Fibroblast of lung (primary cell): ENCODE measurements at regions not wholly inside any gene's neighbourhood (a gene's known extent, or its start where the extent isn't known, plus 50 kb on each side); places are given as distances from the start of the nearest gene placed in this dataset.
"Not testable (repeated sequence)": the region's sequence is repeated elsewhere in the genome, so short reads cannot be mapped to it uniquely, and the experiment has no call there.

Experiments
- DNase-seq, 2 donors: peaks; one replicate each; pipeline versions ENCODE4 v3.0.0 to v3.0.0-alpha.2; 2010; ENCODE audit warnings: low read depth in 2 of 2
- H2AFZ ChIP-seq: 2 replicates; pipeline ENCODE4 v1.5.1; 2012; ENCODE audit warnings: low read length, control low read depth, inconsistent platforms
- H3K27ac ChIP-seq: 2 replicates; pipeline ENCODE4 v1.5.1; 2011; ENCODE audit warnings: low read length, control low read depth; ENCODE audit not compliant: insufficient read depth
- H3K27me3 ChIP-seq: 2 replicates; pipeline ENCODE4 v1.5.1; 2011; ENCODE audit warnings: mild to moderate bottlenecking, low read length; ENCODE audit not compliant: control insufficient read depth, insufficient read depth
- H3K36me3 ChIP-seq: 2 replicates; pipeline ENCODE4 v1.5.1; 2011; ENCODE audit warnings: low read length; ENCODE audit not compliant: control insufficient read depth, insufficient read depth
- H3K4me1 ChIP-seq: 2 replicates; pipeline ENCODE4 v1.5.1; 2011; ENCODE audit warnings: low read length; ENCODE audit not compliant: control insufficient read depth, insufficient read depth; ENCODE audit errors: extremely low read depth
- H3K4me2 ChIP-seq: 2 replicates; pipeline ENCODE4 v1.5.1; 2011; ENCODE audit warnings: low read length, control low read depth; ENCODE audit not compliant: insufficient read depth; ENCODE audit errors: extremely low read depth
- H3K4me3 ChIP-seq, 4 experiments: fragments of 200-600 bp in 1 of 4; sonication (generic) in 1 of 4; replicated peaks in 1 of 4; 2 replicates each; pipeline ENCODE4 v1.5.1; 2011 to 2016; ENCODE audit warnings: low read length in 4 of 4, low read depth in 3 of 4, mild to moderate bottlenecking in 3 of 4, control low read depth in 2 of 4, inconsistent platforms in 1 of 4, mixed read lengths in 1 of 4; ENCODE audit not compliant: insufficient read depth in 1 of 4; ENCODE audit errors: control extremely low read depth in 1 of 4
- H3K79me2 ChIP-seq: 2 replicates; pipeline ENCODE4 v1.5.1; 2012; ENCODE audit warnings: mild to moderate bottlenecking, low read length, inconsistent platforms; ENCODE audit not compliant: control insufficient read depth, insufficient read depth
- H3K9ac ChIP-seq: 2 replicates; pipeline ENCODE4 v1.5.1; 2011; ENCODE audit warnings: mild to moderate bottlenecking, low read length, control low read depth; ENCODE audit not compliant: insufficient read depth
- H3K9me3 ChIP-seq: 2 replicates; pipeline ENCODE4 v1.5.1; 2012; ENCODE audit warnings: low read depth, low read length; ENCODE audit not compliant: control insufficient read depth, insufficient read depth
- H4K20me1 ChIP-seq: 2 replicates; pipeline ENCODE4 v1.5.1; 2011; ENCODE audit warnings: low read length; ENCODE audit not compliant: control insufficient read depth, insufficient read depth; ENCODE audit errors: extremely low read depth
- EZH2 ChIP-seq: IDR thresholded peaks from 2 replicates; pipeline ENCODE4 v1.5.1; 2012; ENCODE audit warnings: low read length, control low read depth, mild to moderate bottlenecking; ENCODE audit errors: missing control alignments
- TF ChIP-seq, protein P1 (sequence below), 2 donors: IDR thresholded peaks in 1 of 2; conservative IDR thresholded peaks in 1 of 2; 1 replicate in 1 of 2; 2 replicates in 1 of 2; pipeline ENCODE4 v1.5.1; 2011 to 2012; ENCODE audit warnings: low read length in 2 of 2, control low read depth in 1 of 2, inconsistent platforms in 1 of 2, low read depth in 1 of 2, mild to moderate bottlenecking in 1 of 2

- TF ChIP-seq EZH2 = no peak
- TF ChIP-seq, protein P1, sequence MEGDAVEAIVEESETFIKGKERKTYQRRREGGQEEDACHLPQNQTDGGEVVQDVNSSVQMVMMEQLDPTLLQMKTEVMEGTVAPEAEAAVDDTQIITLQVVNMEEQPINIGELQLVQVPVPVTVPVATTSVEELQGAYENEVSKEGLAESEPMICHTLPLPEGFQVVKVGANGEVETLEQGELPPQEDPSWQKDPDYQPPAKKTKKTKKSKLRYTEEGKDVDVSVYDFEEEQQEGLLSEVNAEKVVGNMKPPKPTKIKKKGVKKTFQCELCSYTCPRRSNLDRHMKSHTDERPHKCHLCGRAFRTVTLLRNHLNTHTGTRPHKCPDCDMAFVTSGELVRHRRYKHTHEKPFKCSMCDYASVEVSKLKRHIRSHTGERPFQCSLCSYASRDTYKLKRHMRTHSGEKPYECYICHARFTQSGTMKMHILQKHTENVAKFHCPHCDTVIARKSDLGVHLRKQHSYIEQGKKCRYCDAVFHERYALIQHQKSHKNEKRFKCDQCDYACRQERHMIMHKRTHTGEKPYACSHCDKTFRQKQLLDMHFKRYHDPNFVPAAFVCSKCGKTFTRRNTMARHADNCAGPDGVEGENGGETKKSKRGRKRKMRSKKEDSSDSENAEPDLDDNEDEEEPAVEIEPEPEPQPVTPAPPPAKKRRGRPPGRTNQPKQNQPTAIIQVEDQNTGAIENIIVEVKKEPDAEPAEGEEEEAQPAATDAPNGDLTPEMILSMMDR (conservative IDR thresholded peaks at IDR 0.05 in 1 of 2, IDR thresholded peaks at IDR 0.05 in 1 of 2; ENCODE audit: low read depth in 1 of 2, low read length in 2 of 2) = no peak
- H4K20me1 ChIP-seq = no peaks in the 10 kb centered on the region
- no peak overlapping the region for H2AFZ ChIP-seq
- no peak overlapping the region for H3K9ac ChIP-seq
- H3K4me3 ChIP-seq = no peak overlapping the region
- H3K36me3 ChIP-seq = no peaks in the 10 kb centered on the region
- H3K9me3 ChIP-seq = no peaks in the 10 kb centered on the region
- H3K4me1 ChIP-seq = no peaks in the 10 kb centered on the region
- no peak for DNase-seq
- H3K27ac ChIP-seq = no peak overlapping the region
- H3K4me2 ChIP-seq = no peak overlapping the region
- no peaks in the 10 kb centered on the region for H3K79me2 ChIP-seq
- H3K27me3 ChIP-seq = no peaks in the 10 kb centered on the region
Observed at GRCh38 chr4:134501973-134502643, 300.5 kb upstream of the PABPC4L start.

- DNase-seq = not testable (repeated sequence)
Observed at GRCh38 chr4:134501488-134501887, 299.9 kb upstream of the PABPC4L start.

DNA sequence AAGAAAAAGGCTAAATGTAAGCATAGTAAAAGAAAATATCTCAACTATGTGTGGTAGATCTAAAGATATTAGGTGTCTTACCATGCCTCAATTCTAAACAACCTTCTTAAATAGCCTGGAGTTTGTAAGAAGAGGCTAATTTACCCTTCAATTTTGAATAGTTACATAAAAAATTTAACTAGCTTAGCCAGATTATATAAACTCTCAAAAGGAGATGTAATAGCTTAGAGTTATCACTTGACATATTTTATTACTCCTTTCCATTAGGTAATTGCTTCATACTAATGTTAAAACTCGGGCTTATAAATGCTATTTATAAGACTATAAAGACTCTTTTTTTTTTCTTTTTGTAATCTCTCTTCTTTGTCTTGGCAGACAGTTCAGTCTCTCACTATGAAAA lies 297.5 kb upstream of the PABPC4L start:
- H3K9ac ChIP-seq = no peak overlapping the region
- DNase-seq = no peak
- TF ChIP-seq, protein P1 (conservative IDR thresholded peaks at IDR 0.05 in 1 of 2, IDR thresholded peaks at IDR 0.05 in 1 of 2; ENCODE audit: low read depth in 1 of 2, low read length in 2 of 2) = no peak
- TF ChIP-seq EZH2 = no peak
- H3K4me2 ChIP-seq = no peak overlapping the region
- no peaks in the 10 kb centered on the region for H3K36me3 ChIP-seq
- no peaks in the 10 kb centered on the region for H3K9me3 ChIP-seq
- no peaks in the 10 kb centered on the region for H3K79me2 ChIP-seq
- no peaks in the 10 kb centered on the region for H3K4me1 ChIP-seq
- no peaks in the 10 kb centered on the region for H3K27me3 ChIP-seq
- H3K4me3 ChIP-seq = no peak overlapping the region
- H3K27ac ChIP-seq = no peak overlapping the region
- H2AFZ ChIP-seq = no peak overlapping the region
- no peaks in the 10 kb centered on the region for H4K20me1 ChIP-seq

More at GRCh38 chr4:134501488-134501887, 299.9 kb upstream of the PABPC4L start:
- H3K4me1 ChIP-seq, H3K27me3 ChIP-seq, H3K4me3 ChIP-seq, H3K79me2 ChIP-seq, H3K36me3 ChIP-seq, H4K20me1 ChIP-seq, H3K9me3 ChIP-seq, H3K9ac ChIP-seq, H2AFZ ChIP-seq, H3K4me2 ChIP-seq, H3K27ac ChIP-seq: not testable (repeated sequence)
